C4-2B (cell line): ENCODE measurements at regions not wholly inside any gene's neighbourhood (a gene's known extent, or its start where the extent isn't known, plus 50 kb on each side); places are given as distances from the start of the nearest gene placed in this dataset.

ENCODE experiments used
- H3K27ac ChIP-seq: fragments of 450-650 bp; 2 replicates; pipeline ENCODE4 v1.5.1; 2017
- CTCF ChIP-seq: fragments of 450-650 bp; conservative IDR thresholded peaks from 2 replicates; pipeline ENCODE4 v1.5.1; 2017; ENCODE audit warnings: mild to moderate bottlenecking
- ZFX ChIP-seq: fragments of 450-650 bp; IDR thresholded peaks from 2 replicates; pipeline ENCODE4 v1.6.1; 2017

GRCh38 chr5:2175842-2176404 is 293.2 kb upstream of the IRX4 start:
- no peak for TF ChIP-seq ZFX
- TF ChIP-seq CTCF, result no peak
- no peak overlapping the region for H3K27ac ChIP-seq

GRCh38 chr5:2175041-2175440 is 292.3 kb upstream of the IRX4 start:
- TF ChIP-seq CTCF (no peak), ZFX (no peak)
- H3K27ac ChIP-seq, result no peak overlapping the region

- no peak for TF ChIP-seq CTCF
- no peak for TF ChIP-seq ZFX
- H3K27ac ChIP-seq, result no peak overlapping the region
Measured at GRCh38 chr5:2174538-2174937, 291.8 kb upstream of the IRX4 start.

GRCh38 chr5:2173151-2173834 is 290.6 kb upstream of the IRX4 start:
- H3K27ac ChIP-seq, result no peak overlapping the region
- TF ChIP-seq ZFX, result no peak
- TF ChIP-seq CTCF, result no peak

- no peak for TF ChIP-seq ZFX
- TF ChIP-seq CTCF, result no peak
Measured at GRCh38 chr5:2172471-2172870, 289.7 kb upstream of the IRX4 start.

DNA sequence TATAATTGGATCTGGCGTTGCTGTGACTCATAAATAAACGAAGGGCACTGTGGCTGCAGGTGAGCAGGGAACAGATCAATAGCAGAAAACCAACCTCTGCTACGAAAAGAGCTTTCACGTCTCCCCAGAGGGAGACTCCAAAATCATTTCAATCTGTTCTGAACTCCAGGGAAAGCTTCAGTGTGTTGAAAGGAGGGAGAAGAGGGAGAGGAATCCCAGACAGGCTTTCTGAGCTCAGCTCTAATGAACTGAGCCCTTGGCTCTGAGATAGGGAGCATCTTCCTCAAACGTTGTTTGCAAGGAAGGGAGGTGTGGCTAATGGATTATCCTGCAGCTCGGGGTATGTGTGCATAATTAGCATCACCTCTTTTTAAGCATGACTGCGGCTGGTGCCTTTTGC is 288.0 kb upstream of the IRX4 start:
- H3K27ac ChIP-seq, result no peak overlapping the region
- no peak for TF ChIP-seq ZFX
- no peak for TF ChIP-seq CTCF

More at GRCh38 chr5:2172471-2172870, 289.7 kb upstream of the IRX4 start:
- no peak overlapping the region for H3K27ac ChIP-seq

- H3K27ac ChIP-seq, result no peak overlapping the region
- no peak for TF ChIP-seq CTCF
- no peak for TF ChIP-seq ZFX
Measured at GRCh38 chr5:2169850-2170760, 287.4 kb upstream of the IRX4 start.
